Breast epithelium (tissue), 4 donors: ENCODE measurements at regions not wholly inside any gene's neighbourhood (a gene's known extent, or its start where the extent isn't known, plus 50 kb on each side); places are given as distances from the start of the nearest gene placed in this dataset.

Source experiments
- DNase-seq, 2 donors: peaks; one replicate each; pipeline ENCODE4 v3.0.0-alpha.2; 2019; ENCODE audit warnings: low spot score in 2 of 2
- H3K27ac ChIP-seq, 2 donors: fragments of 200-600 bp; sonication (generic) in 1 of 2; one replicate each; pipeline ENCODE4 v1.5.1; 2016 to 2019; ENCODE audit warnings: mild to moderate bottlenecking in 1 of 2
- H3K27me3 ChIP-seq, 2 donors: fragments of 200-600 bp; sonication (generic) in 1 of 2; one replicate each; pipeline versions ENCODE4 v1.5.1 to v1.6.0; 2017 to 2019; ENCODE audit warnings: control low read depth in 1 of 2, mild to moderate bottlenecking in 1 of 2
- H3K36me3 ChIP-seq: fragments of 200-600 bp; one replicate; pipeline ENCODE4 v1.5.1; 2019
- H3K4me1 ChIP-seq, 2 donors: fragments of 200-600 bp; sonication (generic); one replicate each; pipeline ENCODE4 v1.5.1; 2016 to 2019; ENCODE audit warnings: control low read depth in 1 of 2
- H3K4me3 ChIP-seq, 3 donors: fragments of 200-600 bp; sonication (generic); 1 replicate in 2 of 3; 2 replicates in 1 of 3; pipeline ENCODE4 v1.5.1; 2016 to 2019; ENCODE audit warnings: mild to moderate bottlenecking in 3 of 3, moderate library complexity in 2 of 3
- H3K9me3 ChIP-seq, 2 donors: fragments of 200-600 bp; sonication (generic) in 1 of 2; one replicate each; pipeline ENCODE4 v1.5.1; 2016 to 2019; ENCODE audit warnings: control low read depth in 1 of 2
- POLR2A ChIP-seq: fragments of 450-650 bp; IDR thresholded peaks from one replicate; pipeline ENCODE4 v1.6.1; 2016; ENCODE audit warnings: antibody characterized with exemption, mild to moderate bottlenecking, moderate library complexity
- POLR2AphosphoS5 ChIP-seq, 3 donors: sonication (generic); formaldehyde crosslinking; IDR thresholded peaks; one replicate each; pipeline ENCODE4 v1.6.1; 2017; ENCODE audit warnings: antibody characterized with exemption in 3 of 3
- intact Hi-C: fragments of 100-400 bp; cut with DNase I; formaldehyde crosslinking; loops from one replicate; pipeline ENCODE4 v1.15.1; 2023; ENCODE audit warnings: low total_unique reads
- TF ChIP-seq, protein P1 (sequence below), 3 donors: fragments of 450-650 bp; IDR thresholded peaks; one replicate each; pipeline ENCODE4 v1.5.1; 2016 to 2017; ENCODE audit warnings: antibody characterized with exemption in 3 of 3, mild to moderate bottlenecking in 3 of 3, moderate library complexity in 3 of 3

- H3K4me1 ChIP-seq = no peaks in the 10 kb centered on the region
- H3K27me3 ChIP-seq = no peaks in the 10 kb centered on the region
- H3K27ac ChIP-seq = no peak overlapping the region
- no peak for DNase-seq
- intact Hi-C loops = no loop called here
- H3K36me3 ChIP-seq = no peaks in the 10 kb centered on the region
- TF ChIP-seq, protein P1, sequence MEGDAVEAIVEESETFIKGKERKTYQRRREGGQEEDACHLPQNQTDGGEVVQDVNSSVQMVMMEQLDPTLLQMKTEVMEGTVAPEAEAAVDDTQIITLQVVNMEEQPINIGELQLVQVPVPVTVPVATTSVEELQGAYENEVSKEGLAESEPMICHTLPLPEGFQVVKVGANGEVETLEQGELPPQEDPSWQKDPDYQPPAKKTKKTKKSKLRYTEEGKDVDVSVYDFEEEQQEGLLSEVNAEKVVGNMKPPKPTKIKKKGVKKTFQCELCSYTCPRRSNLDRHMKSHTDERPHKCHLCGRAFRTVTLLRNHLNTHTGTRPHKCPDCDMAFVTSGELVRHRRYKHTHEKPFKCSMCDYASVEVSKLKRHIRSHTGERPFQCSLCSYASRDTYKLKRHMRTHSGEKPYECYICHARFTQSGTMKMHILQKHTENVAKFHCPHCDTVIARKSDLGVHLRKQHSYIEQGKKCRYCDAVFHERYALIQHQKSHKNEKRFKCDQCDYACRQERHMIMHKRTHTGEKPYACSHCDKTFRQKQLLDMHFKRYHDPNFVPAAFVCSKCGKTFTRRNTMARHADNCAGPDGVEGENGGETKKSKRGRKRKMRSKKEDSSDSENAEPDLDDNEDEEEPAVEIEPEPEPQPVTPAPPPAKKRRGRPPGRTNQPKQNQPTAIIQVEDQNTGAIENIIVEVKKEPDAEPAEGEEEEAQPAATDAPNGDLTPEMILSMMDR (IDR thresholded peaks at IDR 0.05) = no peak
- TF ChIP-seq POLR2A (no peak), POLR2AphosphoS5 (IDR thresholded peaks at IDR 0.05) (no peak)
- no peak overlapping the region for H3K4me3 ChIP-seq
- no peaks in the 10 kb centered on the region for H3K9me3 ChIP-seq
Observed at GRCh38 chr2:66875941-66876462, 441.1 kb downstream of the MEIS1 start.

DNA sequence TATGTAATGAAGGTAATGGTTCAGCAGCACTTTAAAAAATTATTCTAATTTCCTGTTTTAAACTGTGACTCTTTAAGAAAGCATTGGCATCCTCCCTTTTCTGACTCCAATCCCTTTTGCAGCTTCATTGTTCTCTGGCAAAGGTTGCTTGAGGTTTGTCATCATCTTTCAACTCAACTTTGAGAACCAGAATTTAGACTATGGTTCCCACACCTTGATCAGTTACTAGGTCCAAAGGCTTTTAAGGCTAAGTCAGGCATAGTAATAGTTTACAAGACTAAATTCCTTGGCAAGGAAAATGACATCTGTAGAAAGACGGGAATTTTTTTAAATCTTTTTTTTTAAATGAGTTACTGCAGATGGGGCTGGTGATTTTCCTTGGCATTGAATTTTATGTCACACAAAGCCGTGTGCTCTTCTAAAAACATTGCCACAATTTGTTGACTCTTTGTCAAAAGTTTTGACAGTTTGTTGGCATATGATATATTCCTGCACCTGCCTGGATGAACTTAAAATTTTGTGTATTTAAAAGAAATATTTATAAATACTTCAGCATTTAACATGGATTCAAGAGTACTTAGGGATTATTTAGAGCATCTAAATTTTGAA, 451.0 kb downstream of the MEIS1 start:
- Histone ChIP-seq H3K36me3 (no peaks in the 10 kb centered on the region), H3K9me3 (no peaks in the 10 kb centered on the region), H3K4me1 (no peaks in the 10 kb centered on the region), H3K4me3 (no peak overlapping the region), H3K27me3 (no peaks in the 10 kb centered on the region), H3K27ac (no peak overlapping the region)
- TF ChIP-seq POLR2AphosphoS5 (IDR thresholded peaks at IDR 0.05) (no peak), POLR2A (no peak)
- TF ChIP-seq, protein P1 (IDR thresholded peaks at IDR 0.05) = no peak
- intact Hi-C loops = no loop called here
- no peak for DNase-seq

GRCh38 chr2:66888246-66888645, 453.3 kb downstream of the MEIS1 start:
- Histone ChIP-seq H3K36me3 (no peaks in the 10 kb centered on the region), H3K4me1 (no peaks in the 10 kb centered on the region), H3K27ac (peak overlapping the region in 1 of 2 donors; percentile 1), H3K4me3 (no peak overlapping the region), H3K27me3 (no peaks in the 10 kb centered on the region), H3K9me3 (no peaks in the 10 kb centered on the region)
- no peak for DNase-seq
- TF ChIP-seq, protein P1 (IDR thresholded peaks at IDR 0.05) = no peak
- TF ChIP-seq POLR2A (no peak), POLR2AphosphoS5 (IDR thresholded peaks at IDR 0.05) (no peak)
- intact Hi-C loops = no loop called here

DNA sequence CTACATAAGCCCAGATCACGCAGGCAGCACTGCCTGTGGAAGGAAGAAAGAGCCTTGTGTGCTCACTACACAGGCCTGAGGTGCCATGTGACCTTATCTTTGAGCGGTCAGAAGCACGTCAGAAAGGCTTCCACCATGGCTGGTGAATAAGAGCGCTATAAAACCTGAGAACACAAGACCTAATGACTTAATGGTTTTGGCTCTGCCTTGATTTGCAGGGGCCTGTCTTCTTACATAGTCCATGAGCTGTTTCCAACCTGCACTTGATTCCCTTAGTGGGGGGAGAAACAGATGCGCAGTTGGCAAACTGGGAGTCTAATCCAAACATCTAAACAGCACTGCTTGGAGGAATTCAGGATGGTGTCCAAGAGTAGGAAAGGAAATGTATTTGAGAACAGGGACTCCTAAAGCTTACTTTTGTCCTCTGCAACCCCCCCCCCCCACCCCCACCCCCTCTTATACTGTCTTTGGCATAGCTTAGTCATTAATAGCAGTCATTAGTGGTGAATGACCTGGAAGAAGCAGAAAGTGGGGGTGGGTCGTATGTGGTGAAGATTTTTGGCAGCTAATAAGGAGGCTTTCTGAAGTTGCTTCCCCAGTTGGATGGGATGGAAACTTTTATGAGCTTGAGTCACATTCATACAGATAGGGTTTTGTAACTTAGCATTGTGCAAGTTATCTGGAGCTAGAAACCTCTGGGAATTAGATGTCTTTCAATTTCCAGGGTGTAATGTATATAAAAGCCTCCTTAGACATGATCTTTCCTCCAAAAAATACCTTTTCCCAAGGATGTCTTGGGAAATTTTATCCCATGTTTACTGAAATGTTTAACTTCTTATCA, 454.1 kb downstream of the MEIS1 start:
- H3K27me3 ChIP-seq = no peaks in the 10 kb centered on the region
- intact Hi-C loops = no loop called here
- TF ChIP-seq POLR2AphosphoS5 (IDR thresholded peaks at IDR 0.05) = no peak
- TF ChIP-seq, protein P1 (IDR thresholded peaks at IDR 0.05) = no peak
- no peak for TF ChIP-seq POLR2A
- no peaks in the 10 kb centered on the region for H3K9me3 ChIP-seq
- no peak overlapping the region for H3K4me3 ChIP-seq
- no peaks in the 10 kb centered on the region for H3K36me3 ChIP-seq
- H3K27ac ChIP-seq = peak overlapping the region; percentile 18 to 29
- DNase-seq = no peak
- H3K4me1 ChIP-seq = no peaks in the 10 kb centered on the region

DNA sequence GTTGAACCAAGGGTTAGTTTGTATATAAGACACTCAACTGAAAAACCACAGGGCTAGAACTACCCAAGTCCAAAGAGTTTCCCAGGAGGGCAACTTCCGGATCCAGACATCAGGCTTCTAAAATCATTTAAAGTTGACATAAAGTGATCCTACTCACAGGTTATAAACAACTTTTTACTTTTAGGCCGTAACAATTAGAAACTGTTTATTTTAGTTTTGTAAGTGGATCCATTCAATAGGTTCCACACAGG, 454.6 kb downstream of the MEIS1 start:
- H3K36me3 ChIP-seq = no peaks in the 10 kb centered on the region
- no peak for DNase-seq
- peak overlapping the region in 1 of 2 donors; percentile 6 for H3K27ac ChIP-seq
- intact Hi-C loops = no loop called here
- TF ChIP-seq, protein P1 (IDR thresholded peaks at IDR 0.05) = no peak
- TF ChIP-seq POLR2AphosphoS5 (IDR thresholded peaks at IDR 0.05) = no peak
- no peak overlapping the region for H3K4me3 ChIP-seq
- no peaks in the 10 kb centered on the region for H3K9me3 ChIP-seq
- no peaks in the 10 kb centered on the region for H3K27me3 ChIP-seq
- no peaks in the 10 kb centered on the region for H3K4me1 ChIP-seq
